ENCODE measurements at regions not wholly inside any gene's neighbourhood (a gene's known extent, or its start where the extent isn't known, plus 50 kb on each side); places are given as distances from the start of the nearest gene placed in this dataset.
A peak's percentile ranks its signal among the peaks of the same experiment; 100 is the strongest.

GRCh38 chr20:48358176-48359054 is 469.4 kb downstream of the PREX1 start:
- DNase-seq (ENCODE audit: low spot score) = no peak

GRCh38 chr20:48357714-48358113 is 470.1 kb downstream of the PREX1 start:
- no peak for DNase-seq (ENCODE audit: low spot score)

GRCh38 chr20:48354903-48355302 is 472.9 kb downstream of the PREX1 start:
- no peak for DNase-seq (ENCODE audit: low spot score)

- no peak for DNase-seq (ENCODE audit: low spot score)
These were observed 473.4 kb downstream of the PREX1 start for GRCh38 chr20:48354320-48354876.

GRCh38 chr20:48352628-48353027 is 475.2 kb downstream of the PREX1 start:
- DNase-seq (ENCODE audit: low spot score) = no peak

GRCh38 chr20:48352042-48352441 is 475.8 kb downstream of the PREX1 start:
- DNase-seq (ENCODE audit: low spot score) = no peak

- no peak for DNase-seq (ENCODE audit: low spot score)
These were observed 477.3 kb downstream of the PREX1 start for GRCh38 chr20:48350313-48350988.

GRCh38 chr20:48349656-48350055 is 478.1 kb downstream of the PREX1 start:
- no peak for DNase-seq (ENCODE audit: low spot score)

GRCh38 chr20:48348022-48348421 is 479.8 kb downstream of the PREX1 start:
- DNase-seq (ENCODE audit: low spot score) = no peak

- DNase-seq (ENCODE audit: low spot score) = no peak
These were observed 484.8 kb downstream of the PREX1 start for GRCh38 chr20:48342822-48343513.

GRCh38 chr20:48340883-48341281 is 486.9 kb downstream of the PREX1 start:
- no peak for DNase-seq (ENCODE audit: low spot score)

- DNase-seq (ENCODE audit: low spot score) = no peak
These were observed 487.6 kb downstream of the PREX1 start for GRCh38 chr20:48339986-48340882.

GRCh38 chr20:48339190-48339985 is 488.4 kb downstream of the PREX1 start:
- DNase-seq (ENCODE audit: low spot score) = peak; percentile 56

GRCh38 chr20:48338717-48339116 is 489.1 kb downstream of the PREX1 start:
- DNase-seq (ENCODE audit: low spot score) = peak; percentile 29

GRCh38 chr20:48336597-48336996 is 491.2 kb downstream of the PREX1 start:
- DNase-seq (ENCODE audit: low spot score) = no peak

GRCh38 chr20:48335308-48336050 is 492.3 kb downstream of the PREX1 start:
- no peak for DNase-seq (ENCODE audit: low spot score)

GRCh38 chr20:48333707-48334106 is 494.1 kb downstream of the PREX1 start:
- no peak for DNase-seq (ENCODE audit: low spot score)

GRCh38 chr20:48332555-48332954 is 495.2 kb downstream of the PREX1 start:
- no peak for DNase-seq (ENCODE audit: low spot score)

GRCh38 chr20:48331518-48332286 is 496.1 kb downstream of the PREX1 start:
- no peak for DNase-seq (ENCODE audit: low spot score)

Measured in AG08396 (cell line).